ENCODE measurements at regions not wholly inside any gene's neighbourhood (a gene's known extent, or its start where the extent isn't known, plus 50 kb on each side); places are given as distances from the start of the nearest gene placed in this dataset.
"Not testable (repeated sequence)": the region's sequence is repeated elsewhere in the genome, so short reads cannot be mapped to it uniquely, and the experiment has no call there.

- not testable (repeated sequence) for TF ChIP-seq CTCF, POLR2A, EP300 (IDR thresholded peaks at IDR 0.05)
Observed at GRCh38 chr5:20752179-20752578, 764.2 kb upstream of the CDH18 start.
